ENCODE measurements at regions not wholly inside any gene's neighbourhood (a gene's known extent, or its start where the extent isn't known, plus 50 kb on each side); places are given as distances from the start of the nearest gene placed in this dataset.

- TF ChIP-seq CTCF (conservative IDR thresholded peaks at IDR 0.05; ENCODE audit: low read depth in 2 of 2) (no peak), EZH2 (IDR thresholded peaks at IDR 0.05; ENCODE audit: low read depth, unreplicated experiment) (no peak), CREB1 (CRISPR knock-in tag; IDR thresholded peaks at IDR 0.05; ENCODE audit: low read depth) (no peak), EZH2phosphoT487 (IDR thresholded peaks at IDR 0.05; ENCODE audit: unreplicated experiment) (no peak), POLR2AphosphoS5 (IDR thresholded peaks at IDR 0.05; ENCODE audit: low read depth) (no peak), REST (IDR thresholded peaks at IDR 0.05; ENCODE audit: unreplicated experiment) (no peak), JUNB (IDR thresholded peaks at IDR 0.05; ENCODE audit: unreplicated experiment) (no peak), STAT1 (IDR thresholded peaks at IDR 0.05; ENCODE audit: unreplicated experiment) (no peak), ETS1 (IDR thresholded peaks at IDR 0.05) (no peak)
Measured at GRCh38 chr15:81060907-81061306, 60.2 kb downstream of the TLNRD1 start.
